ENCODE measurements at regions not wholly inside any gene's neighbourhood (a gene's known extent, or its start where the extent isn't known, plus 50 kb on each side); places are given as distances from the start of the nearest gene placed in this dataset.

DNA sequence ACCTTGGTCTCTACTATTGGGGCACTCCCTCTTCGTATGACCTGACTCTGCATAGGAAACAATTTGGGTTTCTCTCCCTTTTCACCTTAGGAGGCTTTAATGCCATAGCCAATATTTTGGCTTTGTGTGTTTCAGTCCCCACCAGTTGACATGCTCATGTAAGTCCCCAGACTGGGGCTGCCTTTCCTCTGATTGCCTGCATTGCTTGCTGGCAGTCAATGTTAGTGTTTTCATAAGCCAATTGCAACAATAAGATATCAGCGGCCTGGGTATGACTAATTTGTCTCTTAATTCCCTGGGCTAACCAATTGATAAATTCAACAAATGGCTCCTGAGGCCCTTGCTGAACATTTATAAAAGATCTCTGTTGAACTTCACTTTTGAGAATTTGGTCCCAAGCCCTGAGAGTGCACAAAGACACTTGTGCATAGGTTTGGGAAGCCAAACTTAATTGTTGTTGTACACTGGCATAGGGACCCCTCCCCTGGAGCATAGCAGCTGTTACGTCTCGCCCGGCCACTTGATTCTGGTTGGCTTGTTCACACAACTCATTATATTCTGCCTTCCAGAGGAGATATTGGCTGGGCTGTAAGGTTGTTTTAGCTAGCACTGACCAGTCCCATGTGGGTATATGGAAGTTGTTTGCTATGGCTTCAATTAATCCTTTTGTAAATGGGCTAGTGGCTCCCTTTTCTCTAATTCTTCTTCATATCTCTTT is 206.2 kb downstream of the PABPC4L start:
- TF ChIP-seq SIN3A (IDR thresholded peaks at IDR 0.05; ENCODE audit: borderline replicate concordance, insufficient read depth, low read depth, low read length) (no peak), POLR2AphosphoS5 (IDR thresholded peaks at IDR 0.05; ENCODE audit: low read depth, low read length) (no peak)
- TF ChIP-seq, protein P1, sequence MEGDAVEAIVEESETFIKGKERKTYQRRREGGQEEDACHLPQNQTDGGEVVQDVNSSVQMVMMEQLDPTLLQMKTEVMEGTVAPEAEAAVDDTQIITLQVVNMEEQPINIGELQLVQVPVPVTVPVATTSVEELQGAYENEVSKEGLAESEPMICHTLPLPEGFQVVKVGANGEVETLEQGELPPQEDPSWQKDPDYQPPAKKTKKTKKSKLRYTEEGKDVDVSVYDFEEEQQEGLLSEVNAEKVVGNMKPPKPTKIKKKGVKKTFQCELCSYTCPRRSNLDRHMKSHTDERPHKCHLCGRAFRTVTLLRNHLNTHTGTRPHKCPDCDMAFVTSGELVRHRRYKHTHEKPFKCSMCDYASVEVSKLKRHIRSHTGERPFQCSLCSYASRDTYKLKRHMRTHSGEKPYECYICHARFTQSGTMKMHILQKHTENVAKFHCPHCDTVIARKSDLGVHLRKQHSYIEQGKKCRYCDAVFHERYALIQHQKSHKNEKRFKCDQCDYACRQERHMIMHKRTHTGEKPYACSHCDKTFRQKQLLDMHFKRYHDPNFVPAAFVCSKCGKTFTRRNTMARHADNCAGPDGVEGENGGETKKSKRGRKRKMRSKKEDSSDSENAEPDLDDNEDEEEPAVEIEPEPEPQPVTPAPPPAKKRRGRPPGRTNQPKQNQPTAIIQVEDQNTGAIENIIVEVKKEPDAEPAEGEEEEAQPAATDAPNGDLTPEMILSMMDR (IDR thresholded peaks at IDR 0.05) = no peak
- TF ChIP-seq, protein P2, sequence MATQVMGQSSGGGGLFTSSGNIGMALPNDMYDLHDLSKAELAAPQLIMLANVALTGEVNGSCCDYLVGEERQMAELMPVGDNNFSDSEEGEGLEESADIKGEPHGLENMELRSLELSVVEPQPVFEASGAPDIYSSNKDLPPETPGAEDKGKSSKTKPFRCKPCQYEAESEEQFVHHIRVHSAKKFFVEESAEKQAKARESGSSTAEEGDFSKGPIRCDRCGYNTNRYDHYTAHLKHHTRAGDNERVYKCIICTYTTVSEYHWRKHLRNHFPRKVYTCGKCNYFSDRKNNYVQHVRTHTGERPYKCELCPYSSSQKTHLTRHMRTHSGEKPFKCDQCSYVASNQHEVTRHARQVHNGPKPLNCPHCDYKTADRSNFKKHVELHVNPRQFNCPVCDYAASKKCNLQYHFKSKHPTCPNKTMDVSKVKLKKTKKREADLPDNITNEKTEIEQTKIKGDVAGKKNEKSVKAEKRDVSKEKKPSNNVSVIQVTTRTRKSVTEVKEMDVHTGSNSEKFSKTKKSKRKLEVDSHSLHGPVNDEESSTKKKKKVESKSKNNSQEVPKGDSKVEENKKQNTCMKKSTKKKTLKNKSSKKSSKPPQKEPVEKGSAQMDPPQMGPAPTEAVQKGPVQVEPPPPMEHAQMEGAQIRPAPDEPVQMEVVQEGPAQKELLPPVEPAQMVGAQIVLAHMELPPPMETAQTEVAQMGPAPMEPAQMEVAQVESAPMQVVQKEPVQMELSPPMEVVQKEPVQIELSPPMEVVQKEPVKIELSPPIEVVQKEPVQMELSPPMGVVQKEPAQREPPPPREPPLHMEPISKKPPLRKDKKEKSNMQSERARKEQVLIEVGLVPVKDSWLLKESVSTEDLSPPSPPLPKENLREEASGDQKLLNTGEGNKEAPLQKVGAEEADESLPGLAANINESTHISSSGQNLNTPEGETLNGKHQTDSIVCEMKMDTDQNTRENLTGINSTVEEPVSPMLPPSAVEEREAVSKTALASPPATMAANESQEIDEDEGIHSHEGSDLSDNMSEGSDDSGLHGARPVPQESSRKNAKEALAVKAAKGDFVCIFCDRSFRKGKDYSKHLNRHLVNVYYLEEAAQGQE (IDR thresholded peaks at IDR 0.05; ENCODE audit: insufficient read depth in 1 of 2, low read depth in 2 of 2, low read length in 1 of 2) = no peak

Data from Panc1 (cell line).